ENCODE measurements at regions not wholly inside any gene's neighbourhood (a gene's known extent, or its start where the extent isn't known, plus 50 kb on each side); places are given as distances from the start of the nearest gene placed in this dataset.

DNA sequence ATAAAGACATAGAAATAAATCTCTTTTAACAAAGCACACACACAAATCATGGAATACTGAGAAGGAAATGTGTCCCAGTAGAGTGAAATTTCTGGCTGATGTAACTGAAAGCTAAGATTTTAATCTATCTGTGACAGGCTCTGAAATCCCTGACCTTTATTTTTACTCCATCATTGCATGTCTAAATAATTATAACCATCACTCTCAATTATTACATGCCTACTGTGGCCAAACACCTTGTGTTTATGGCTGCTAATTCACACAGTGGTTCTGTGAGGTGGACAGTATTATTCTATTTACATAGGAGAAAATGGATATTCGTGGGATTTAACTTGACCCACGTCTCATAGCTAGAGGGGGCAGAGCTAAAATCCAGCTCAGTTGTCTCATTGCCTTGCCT lies 438.1 kb downstream of the TLL1 start:
- Histone ChIP-seq H3K14ac (replicated peaks; ENCODE audit: low read depth, low read length) (no peak overlapping the region), H3K36me3 (ENCODE audit: control insufficient read depth, insufficient read depth, low read length) (no peaks in the 10 kb centered on the region), H3K18ac (ENCODE audit: low read depth, low read length) (no peak overlapping the region), H3K56ac (ENCODE audit: extremely low read depth, insufficient read depth, low read length) (no peak overlapping the region), H3K79me1 (ENCODE audit: low read depth in 1 of 2, low read length in 2 of 2) (no peaks in the 10 kb centered on the region), H3K4me1 (ENCODE audit: control insufficient read depth, insufficient read depth, low read length) (no peaks in the 10 kb centered on the region), H2BK15ac (ENCODE audit: low read depth, low read length) (no peak overlapping the region), H4K20me1 (ENCODE audit: insufficient read depth, low read length) (no peaks in the 10 kb centered on the region), H3K9me3 (ENCODE audit: control insufficient read depth, insufficient read depth, low read length) (peaks cover 5% of the 10 kb centered on the region), H2BK120ac (ENCODE audit: low read depth, low read length) (no peak overlapping the region), H4K91ac (ENCODE audit: insufficient read depth, low read depth, low read length) (no peak overlapping the region), H3K4me2 (ENCODE audit: low read depth, low read length) (no peak overlapping the region), H2AK9ac (replicated peaks; ENCODE audit: low read depth, low read length, poor library complexity) (no peak overlapping the region), H3K27ac (ENCODE audit: insufficient read depth, low read length) (no peak overlapping the region), H2BK20ac (ENCODE audit: low read depth, low read length) (no peak overlapping the region), H3K27me3 (ENCODE audit: control insufficient read depth, insufficient read depth, low read length) (no peaks in the 10 kb centered on the region), H2BK5ac (ENCODE audit: low read depth, low read length, poor library complexity, severe bottlenecking) (no peak overlapping the region), H3K23ac (ENCODE audit: low read depth, low read length) (no peak overlapping the region), H2AK5ac (ENCODE audit: low read depth, low read length) (no peak overlapping the region), H3K9ac (ENCODE audit: low read depth, low read length) (no peak overlapping the region), H3K4ac (ENCODE audit: low read depth, low read length) (no peak overlapping the region), H3K4me3 (ENCODE audit: insufficient read depth, low read depth, low read length) (no peak overlapping the region), H4K5ac (ENCODE audit: low read depth, low read length) (no peak overlapping the region), H4K8ac (ENCODE audit: low read depth in 2 of 2, low read length in 2 of 2) (no peak overlapping the region), H2AFZ (replicated peaks; ENCODE audit: low read length, poor library complexity) (no peak overlapping the region), H3K9me1 (ENCODE audit: insufficient read depth, low read length) (no peaks in the 10 kb centered on the region)
- in situ Hi-C loops (cut with MboI; ENCODE audit: low sequenced_read_pairs) (no loop called here), dilution Hi-C loops (cut with HindIII; ENCODE audit: low sequenced_read_pairs, unreplicated experiment) (no loop called here), intact Hi-C loops (cut with micrococcal nuclease) (no loop called here)
- no CpG with 5 or more reads among the region's 2 CpGs for WGBS, 2 experiments (ENCODE audit: extremely low coverage in 2 of 2, insufficient read length in 1 of 2)
- CTCF ChIA-PET: no interaction called here
- TF ChIP-seq MAFK (IDR thresholded peaks at IDR 0.05; ENCODE audit: low read depth, low read length) (no peak), CHD1 (IDR thresholded peaks at IDR 0.05; ENCODE audit: low read depth, low read length) (no peak), RCOR1 (IDR thresholded peaks at IDR 0.05; ENCODE audit: insufficient replicate concordance, low read length) (no peak), MXI1 (IDR thresholded peaks at IDR 0.05; ENCODE audit: borderline replicate concordance, low read depth, low read length) (no peak), RFX5 (IDR thresholded peaks at IDR 0.05; ENCODE audit: low read depth, low read length) (no peak), FOS (IDR thresholded peaks at IDR 0.05; ENCODE audit: low read depth, low read length) (no peak), NFE2L2 (IDR thresholded peaks at IDR 0.05; ENCODE audit: low read depth, low read length) (no peak), POLR2A (IDR thresholded peaks at IDR 0.05; ENCODE audit: low read depth, low read length) (no peak)
- TF ChIP-seq, protein P1, sequence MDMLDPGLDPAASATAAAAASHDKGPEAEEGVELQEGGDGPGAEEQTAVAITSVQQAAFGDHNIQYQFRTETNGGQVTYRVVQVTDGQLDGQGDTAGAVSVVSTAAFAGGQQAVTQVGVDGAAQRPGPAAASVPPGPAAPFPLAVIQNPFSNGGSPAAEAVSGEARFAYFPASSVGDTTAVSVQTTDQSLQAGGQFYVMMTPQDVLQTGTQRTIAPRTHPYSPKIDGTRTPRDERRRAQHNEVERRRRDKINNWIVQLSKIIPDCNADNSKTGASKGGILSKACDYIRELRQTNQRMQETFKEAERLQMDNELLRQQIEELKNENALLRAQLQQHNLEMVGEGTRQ (IDR thresholded peaks at IDR 0.05; ENCODE audit: low read depth, low read length): no peak
- TF ChIP-seq, protein P2, sequence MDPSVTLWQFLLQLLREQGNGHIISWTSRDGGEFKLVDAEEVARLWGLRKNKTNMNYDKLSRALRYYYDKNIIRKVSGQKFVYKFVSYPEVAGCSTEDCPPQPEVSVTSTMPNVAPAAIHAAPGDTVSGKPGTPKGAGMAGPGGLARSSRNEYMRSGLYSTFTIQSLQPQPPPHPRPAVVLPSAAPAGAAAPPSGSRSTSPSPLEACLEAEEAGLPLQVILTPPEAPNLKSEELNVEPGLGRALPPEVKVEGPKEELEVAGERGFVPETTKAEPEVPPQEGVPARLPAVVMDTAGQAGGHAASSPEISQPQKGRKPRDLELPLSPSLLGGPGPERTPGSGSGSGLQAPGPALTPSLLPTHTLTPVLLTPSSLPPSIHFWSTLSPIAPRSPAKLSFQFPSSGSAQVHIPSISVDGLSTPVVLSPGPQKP (IDR thresholded peaks at IDR 0.05; ENCODE audit: borderline replicate concordance, low read depth, low read length): no peak
- TF ChIP-seq, protein P3, sequence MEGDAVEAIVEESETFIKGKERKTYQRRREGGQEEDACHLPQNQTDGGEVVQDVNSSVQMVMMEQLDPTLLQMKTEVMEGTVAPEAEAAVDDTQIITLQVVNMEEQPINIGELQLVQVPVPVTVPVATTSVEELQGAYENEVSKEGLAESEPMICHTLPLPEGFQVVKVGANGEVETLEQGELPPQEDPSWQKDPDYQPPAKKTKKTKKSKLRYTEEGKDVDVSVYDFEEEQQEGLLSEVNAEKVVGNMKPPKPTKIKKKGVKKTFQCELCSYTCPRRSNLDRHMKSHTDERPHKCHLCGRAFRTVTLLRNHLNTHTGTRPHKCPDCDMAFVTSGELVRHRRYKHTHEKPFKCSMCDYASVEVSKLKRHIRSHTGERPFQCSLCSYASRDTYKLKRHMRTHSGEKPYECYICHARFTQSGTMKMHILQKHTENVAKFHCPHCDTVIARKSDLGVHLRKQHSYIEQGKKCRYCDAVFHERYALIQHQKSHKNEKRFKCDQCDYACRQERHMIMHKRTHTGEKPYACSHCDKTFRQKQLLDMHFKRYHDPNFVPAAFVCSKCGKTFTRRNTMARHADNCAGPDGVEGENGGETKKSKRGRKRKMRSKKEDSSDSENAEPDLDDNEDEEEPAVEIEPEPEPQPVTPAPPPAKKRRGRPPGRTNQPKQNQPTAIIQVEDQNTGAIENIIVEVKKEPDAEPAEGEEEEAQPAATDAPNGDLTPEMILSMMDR (conservative IDR thresholded peaks at IDR 0.05; ENCODE audit: low read depth, low read length): no peak
- ATAC-seq (ENCODE audit: low read depth) (no peak), DNase-seq (no peak)
- no TSS peak for BruUV-seq (replicated peaks)
- POLR2A ChIA-PET (ENCODE audit: unreplicated experiment): no interaction called here

Data from IMR-90 (cell line).